HT-29 (cell line): ENCODE measurements at regions not wholly inside any gene's neighbourhood (a gene's known extent, or its start where the extent isn't known, plus 50 kb on each side); places are given as distances from the start of the nearest gene placed in this dataset. TPM values are rescaled to one million over a fixed set of nuclear protein-coding genes. Genes with fewer than 3 reads are reported as not detected.

Source experiments
- DNase-seq: peaks from one replicate; pipeline ENCODE4 v3.0.0-alpha.2; 2015; ENCODE audit warnings: low spot score
- small RNA-seq: library from RNA; depleted of rRNA; stranded (forward); fragments of <200 nt; gene quantifications from one replicate; pipeline ENCODE3, GENCODE V24; 2014

DNA sequence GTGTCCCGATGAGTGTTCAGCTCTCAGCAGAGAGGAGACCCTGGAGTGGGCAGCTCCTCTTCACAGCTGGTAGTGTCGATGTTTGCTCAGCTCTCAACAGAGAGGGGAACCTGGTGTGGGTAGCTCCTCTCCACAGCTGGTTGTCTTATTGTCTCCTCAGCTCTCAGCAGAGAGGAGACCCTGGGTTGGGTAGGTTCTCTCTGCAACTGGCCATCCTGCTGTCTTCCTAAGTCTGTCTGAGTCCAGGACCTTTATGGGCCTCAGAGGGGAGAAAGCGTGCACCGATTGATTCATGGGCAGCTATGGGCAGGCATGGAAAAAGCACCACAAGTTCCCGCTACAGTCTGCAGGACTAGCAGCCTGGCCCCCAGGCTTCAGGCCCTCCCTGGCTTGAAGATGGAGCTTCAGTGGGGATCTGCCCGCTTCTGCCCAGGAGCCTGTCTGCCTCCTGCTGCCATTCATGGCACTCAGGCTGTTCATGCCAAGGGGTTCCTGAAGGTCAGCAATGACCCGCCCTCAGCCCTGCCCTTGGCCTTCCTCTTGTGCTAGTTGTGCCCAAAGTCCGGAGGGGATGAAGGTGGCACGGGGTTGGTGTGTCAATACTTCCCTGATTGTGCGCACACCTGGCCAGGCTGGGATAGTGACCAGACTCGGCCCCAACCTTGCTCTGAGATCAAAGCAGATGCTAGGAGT lies 224.2 kb downstream of the KCNC2 start:
- no peak for DNase-seq

DNA sequence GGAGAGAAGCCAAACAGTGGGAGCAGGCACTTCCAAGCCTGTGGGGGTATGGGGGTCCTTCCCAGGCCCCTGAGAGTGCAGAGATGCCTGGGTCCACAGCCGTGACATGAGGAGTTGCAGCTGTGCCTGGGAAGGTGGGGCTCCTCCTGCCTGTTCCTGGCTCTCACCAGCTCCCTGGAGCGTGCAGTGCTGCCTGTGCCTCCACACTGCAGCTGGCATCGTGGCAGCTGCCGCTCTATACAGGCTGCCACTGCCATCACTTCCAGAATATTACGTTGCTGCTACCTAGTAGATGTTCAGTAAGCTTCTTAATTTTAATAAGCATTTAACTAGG lies 223.7 kb downstream of the KCNC2 start:
- no peak for DNase-seq

DNA sequence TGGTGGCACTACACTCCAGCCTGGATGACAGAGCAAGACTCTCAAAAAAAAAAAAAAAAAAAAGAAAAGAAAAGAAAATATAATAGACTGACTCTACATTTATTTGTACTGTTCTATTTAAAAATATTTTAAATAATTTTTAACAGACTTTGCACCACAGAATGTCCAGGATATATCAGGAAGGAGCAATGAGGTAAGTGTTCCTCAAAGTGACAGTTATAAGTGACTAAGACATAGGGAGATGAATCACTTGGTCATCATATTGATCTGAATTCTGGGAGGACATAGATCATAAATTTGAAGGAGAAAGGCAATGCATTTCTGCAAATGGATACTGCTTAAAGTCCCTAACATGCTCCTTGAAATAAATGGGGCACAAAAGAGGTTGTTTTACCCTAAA lies 221.5 kb downstream of the KCNC2 start:
- DNase-seq, result no peak

Small RNA genes lying in the stretch of these regions (small RNA-seq; reads per million reads assigned to genes)
- not detected for gene AC123904.2
